ENCODE measurements at regions not wholly inside any gene's neighbourhood (a gene's known extent, or its start where the extent isn't known, plus 50 kb on each side); places are given as distances from the start of the nearest gene placed in this dataset.

- H3K4me3 ChIP-seq (ENCODE audit: low read depth, low read length), result no peak overlapping the region
- TF ChIP-seq, protein P1, sequence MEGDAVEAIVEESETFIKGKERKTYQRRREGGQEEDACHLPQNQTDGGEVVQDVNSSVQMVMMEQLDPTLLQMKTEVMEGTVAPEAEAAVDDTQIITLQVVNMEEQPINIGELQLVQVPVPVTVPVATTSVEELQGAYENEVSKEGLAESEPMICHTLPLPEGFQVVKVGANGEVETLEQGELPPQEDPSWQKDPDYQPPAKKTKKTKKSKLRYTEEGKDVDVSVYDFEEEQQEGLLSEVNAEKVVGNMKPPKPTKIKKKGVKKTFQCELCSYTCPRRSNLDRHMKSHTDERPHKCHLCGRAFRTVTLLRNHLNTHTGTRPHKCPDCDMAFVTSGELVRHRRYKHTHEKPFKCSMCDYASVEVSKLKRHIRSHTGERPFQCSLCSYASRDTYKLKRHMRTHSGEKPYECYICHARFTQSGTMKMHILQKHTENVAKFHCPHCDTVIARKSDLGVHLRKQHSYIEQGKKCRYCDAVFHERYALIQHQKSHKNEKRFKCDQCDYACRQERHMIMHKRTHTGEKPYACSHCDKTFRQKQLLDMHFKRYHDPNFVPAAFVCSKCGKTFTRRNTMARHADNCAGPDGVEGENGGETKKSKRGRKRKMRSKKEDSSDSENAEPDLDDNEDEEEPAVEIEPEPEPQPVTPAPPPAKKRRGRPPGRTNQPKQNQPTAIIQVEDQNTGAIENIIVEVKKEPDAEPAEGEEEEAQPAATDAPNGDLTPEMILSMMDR (IDR thresholded peaks at IDR 0.05; ENCODE audit: borderline replicate concordance, insufficient read depth, low read depth, low read length), result no peak
These were observed 1791.1 kb downstream of the MAT2B start for GRCh38 chr5:165296401-165297130.

DNA sequence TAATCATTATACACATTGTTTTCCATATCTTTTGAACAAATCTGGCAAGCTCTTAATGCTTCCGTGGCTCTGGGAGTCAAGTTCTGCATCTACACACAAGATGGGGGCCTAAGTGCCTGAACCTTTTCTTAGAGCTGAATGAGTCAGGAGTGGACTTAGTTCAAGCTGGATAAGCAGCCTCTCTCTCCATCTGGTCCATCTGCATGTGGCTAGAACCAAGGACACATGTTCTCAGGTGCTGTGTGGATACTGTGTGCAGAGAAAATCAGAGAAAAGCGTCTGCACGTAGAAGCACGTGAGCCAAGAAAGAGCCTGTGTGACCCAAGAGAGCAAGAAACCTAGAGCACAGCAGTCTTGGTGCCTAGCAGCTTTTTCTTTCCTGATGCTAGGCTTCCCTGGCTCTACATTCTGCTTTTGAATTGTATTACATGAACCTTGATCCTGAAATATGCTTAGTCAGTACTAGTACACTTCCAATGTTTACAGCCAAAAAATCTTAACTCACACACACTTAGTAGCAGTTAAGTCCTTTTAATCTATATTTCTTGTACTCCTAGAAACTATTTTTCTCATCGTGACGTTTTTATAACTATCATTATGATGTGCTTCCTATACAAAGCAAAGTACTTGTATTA is 1798.9 kb downstream of the MAT2B start:
- TF ChIP-seq, protein P1 (IDR thresholded peaks at IDR 0.05; ENCODE audit: borderline replicate concordance, insufficient read depth, low read depth, low read length), result no peak
- H3K4me3 ChIP-seq (ENCODE audit: low read depth, low read length), result no peak overlapping the region

GRCh38 chr5:165305596-165305995 is 1800.2 kb downstream of the MAT2B start:
- H3K4me3 ChIP-seq (ENCODE audit: low read depth, low read length), result no peak overlapping the region
- TF ChIP-seq, protein P1 (IDR thresholded peaks at IDR 0.05; ENCODE audit: borderline replicate concordance, insufficient read depth, low read depth, low read length), result no peak

DNA sequence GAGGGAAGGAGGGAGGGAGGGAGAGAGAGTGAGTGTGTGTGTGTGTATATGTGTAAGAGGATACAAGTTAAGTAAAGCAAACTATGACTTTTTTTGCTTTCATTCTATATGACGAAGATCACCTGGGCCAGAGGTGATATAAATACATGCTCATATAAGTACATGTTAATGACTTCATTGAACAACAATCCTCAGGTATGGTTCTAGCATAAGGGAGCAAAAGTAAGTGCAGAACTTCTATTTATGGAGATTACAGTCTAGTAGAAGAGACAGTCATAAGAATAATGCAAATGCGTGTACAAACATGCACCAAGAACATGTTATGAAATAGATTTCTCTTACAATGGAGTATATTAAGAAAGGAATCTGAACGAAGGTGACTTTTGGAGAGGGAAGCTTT is 1804.0 kb downstream of the MAT2B start:
- TF ChIP-seq, protein P1 (IDR thresholded peaks at IDR 0.05; ENCODE audit: borderline replicate concordance, insufficient read depth, low read depth, low read length), result no peak
- no peak overlapping the region for H3K4me3 ChIP-seq (ENCODE audit: low read depth, low read length)

DNA sequence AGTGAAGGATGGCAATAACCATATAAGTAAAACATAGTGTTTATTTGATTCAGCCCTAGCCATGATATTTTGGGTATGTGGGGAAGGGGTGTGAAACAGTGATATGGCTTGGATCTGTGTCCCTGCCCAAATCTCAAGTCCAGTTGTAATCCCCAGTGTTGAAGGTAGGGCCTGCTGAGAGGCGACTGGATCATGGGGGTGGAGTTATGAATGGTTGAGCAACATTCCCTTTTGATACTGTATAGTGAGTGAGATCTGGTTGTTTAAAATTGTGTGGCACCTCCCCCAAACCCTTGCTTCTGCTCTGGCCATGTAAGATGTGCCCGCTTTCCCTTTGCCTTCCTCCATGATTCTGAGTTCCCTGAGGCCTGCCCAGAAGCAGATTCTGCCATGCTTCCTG is 1804.6 kb downstream of the MAT2B start:
- no peak overlapping the region for H3K4me3 ChIP-seq (ENCODE audit: low read depth, low read length)
- TF ChIP-seq, protein P1 (IDR thresholded peaks at IDR 0.05; ENCODE audit: borderline replicate concordance, insufficient read depth, low read depth, low read length), result no peak

DNA sequence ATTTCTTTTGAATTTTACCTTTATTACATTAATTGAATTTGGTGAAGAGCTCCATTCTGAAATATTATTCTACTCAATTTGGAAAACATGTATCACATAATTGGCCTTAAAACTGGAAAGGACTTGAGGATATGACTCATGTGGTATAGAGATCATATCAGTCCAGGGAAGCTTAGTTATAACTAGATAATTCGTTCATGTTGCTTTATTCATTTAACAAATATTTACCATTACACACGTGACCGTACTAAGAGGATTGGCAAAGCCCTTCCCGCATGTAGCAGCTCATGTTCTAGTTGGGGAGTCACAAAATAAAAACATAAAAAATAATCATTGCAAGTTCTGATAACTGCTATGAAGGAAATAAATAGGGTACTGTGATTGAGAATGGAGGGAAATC is 1816.5 kb downstream of the MAT2B start:
- TF ChIP-seq, protein P1 (IDR thresholded peaks at IDR 0.05; ENCODE audit: borderline replicate concordance, insufficient read depth, low read depth, low read length), result no peak
- no peak overlapping the region for H3K4me3 ChIP-seq (ENCODE audit: low read depth, low read length)

DNA sequence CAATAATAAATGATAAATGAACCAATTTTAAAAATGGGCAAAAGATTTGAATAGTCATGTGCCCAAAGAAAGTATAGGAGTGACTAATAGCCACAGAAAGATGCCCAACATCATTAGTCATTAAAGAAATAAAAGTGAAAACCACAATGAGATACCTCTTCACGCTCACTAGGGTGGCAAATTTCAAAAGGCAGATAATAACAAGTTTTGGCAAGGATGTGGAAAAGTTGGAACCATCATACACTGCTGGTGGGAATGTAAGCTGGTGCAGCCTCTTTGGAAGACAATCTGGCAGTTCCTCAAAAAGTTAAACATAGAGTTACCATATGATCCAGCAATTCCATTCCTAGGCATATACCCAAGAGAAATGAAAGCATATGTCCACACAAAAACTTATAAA is 1819.8 kb downstream of the MAT2B start:
- TF ChIP-seq, protein P1 (IDR thresholded peaks at IDR 0.05; ENCODE audit: borderline replicate concordance, insufficient read depth, low read depth, low read length), result no peak
- H3K4me3 ChIP-seq (ENCODE audit: low read depth, low read length), result no peak overlapping the region

Measured in GM12875 (cell line).